Esophagus (tissue), 2 donors: ENCODE measurements at regions not wholly inside any gene's neighbourhood (a gene's known extent, or its start where the extent isn't known, plus 50 kb on each side); places are given as distances from the start of the nearest gene placed in this dataset.
"Not testable (repeated sequence)": the region's sequence is repeated elsewhere in the genome, so short reads cannot be mapped to it uniquely, and the experiment has no call there.

ENCODE experiments used
- H3K27ac ChIP-seq, 2 donors: one replicate each; pipeline ENCODE4 v1.5.1; 2013; ENCODE audit warnings: low read depth in 2 of 2, mild to moderate bottlenecking in 2 of 2, inconsistent platforms in 1 of 2, low read length in 1 of 2, moderate library complexity in 1 of 2
- H3K27me3 ChIP-seq, 2 donors: one replicate each; pipeline ENCODE4 v1.6.1; 2013; ENCODE audit warnings: low read length in 2 of 2, control low read depth in 1 of 2, mild to moderate bottlenecking in 1 of 2; ENCODE audit not compliant: insufficient read depth in 2 of 2, control insufficient read depth in 1 of 2
- H3K36me3 ChIP-seq, 2 donors: one replicate each; pipeline ENCODE4 v1.6.1; 2013; ENCODE audit warnings: low read length in 1 of 2; ENCODE audit not compliant: control insufficient read depth in 2 of 2, insufficient read depth in 2 of 2
- H3K4me1 ChIP-seq, 2 donors: one replicate each; pipeline ENCODE4 v1.6.1; 2013; ENCODE audit warnings: low read length in 1 of 2; ENCODE audit not compliant: control insufficient read depth in 2 of 2, insufficient read depth in 2 of 2
- H3K4me3 ChIP-seq, 2 donors: one replicate each; pipeline ENCODE4 v1.5.1; 2013; ENCODE audit warnings: low read length in 2 of 2, mild to moderate bottlenecking in 2 of 2, low read depth in 1 of 2, moderate library complexity in 1 of 2
- H3K9me3 ChIP-seq, 2 donors: one replicate each; pipeline ENCODE4 v1.6.1; 2013; ENCODE audit warnings: mild to moderate bottlenecking in 2 of 2, low read depth in 1 of 2, low read length in 1 of 2, moderate library complexity in 1 of 2; ENCODE audit not compliant: control insufficient read depth in 2 of 2, insufficient read depth in 1 of 2
- WGBS, 2 donors: extraction: QIAGEN DNeasy Blood & Tissue Kit; methylation state at CpG; one replicate each; pipeline ENCODE4 v1.1.7; 2013; 5-methylcytosine and 5-hydroxymethylcytosine counted together
- donor health status: healthy with polysubstance abuse.
- donor health status: Bipolar disorder and iron deficiency.

- 70 to 79% methylated on average over 3 of the region's 3 CpGs for WGBS, 2 donors
- H3K27me3 ChIP-seq, result no peaks in the 10 kb centered on the region
- H3K27ac ChIP-seq, result no peak overlapping the region
- H3K4me3 ChIP-seq, result no peak overlapping the region
- H3K4me1 ChIP-seq, result no peaks in the 10 kb centered on the region
- no peaks in the 10 kb centered on the region for H3K9me3 ChIP-seq
- no peaks in the 10 kb centered on the region for H3K36me3 ChIP-seq
Measured at GRCh38 chr11:81970886-81971285, 762.8 kb downstream of the FAM181B start.

- Histone ChIP-seq H3K4me1 (no peaks in the 10 kb centered on the region), H3K4me3 (no peak overlapping the region), H3K36me3 (no peaks in the 10 kb centered on the region), H3K27ac (no peak overlapping the region), H3K27me3 (no peaks in the 10 kb centered on the region), H3K9me3 (no peaks in the 10 kb centered on the region)
- 53 to 59% methylated on average over 1 of the region's 1 CpG for WGBS, 2 donors
Measured at GRCh38 chr11:81967242-81967641, 766.4 kb downstream of the FAM181B start.

- 76 to 82% methylated on average over 3 of the region's 3 CpGs for WGBS, 2 donors
- no peaks in the 10 kb centered on the region for H3K36me3 ChIP-seq
- H3K4me3 ChIP-seq, result no peak overlapping the region
- H3K27me3 ChIP-seq, result no peaks in the 10 kb centered on the region
- H3K27ac ChIP-seq, result no peak overlapping the region
- no peaks in the 10 kb centered on the region for H3K9me3 ChIP-seq
- H3K4me1 ChIP-seq, result no peaks in the 10 kb centered on the region
Measured at GRCh38 chr11:81966340-81966739, 767.3 kb downstream of the FAM181B start.

- H3K9me3 ChIP-seq, result no peaks in the 10 kb centered on the region
- WGBS, 2 donors, result 15 to 28% methylated on average over 3 of the region's 3 CpGs
Measured at GRCh38 chr11:81963018-81963417, 770.6 kb downstream of the FAM181B start.

GRCh38 chr11:81960443-81960842, 773.2 kb downstream of the FAM181B start:
- H3K9me3 ChIP-seq, result no peaks in the 10 kb centered on the region
- H3K27me3 ChIP-seq, result no peaks in the 10 kb centered on the region
- 81% methylated on average over 3 of the region's 3 CpGs for WGBS, 2 donors

More at GRCh38 chr11:81963018-81963417, 770.6 kb downstream of the FAM181B start:
- Histone ChIP-seq H3K4me1 (no peaks in the 10 kb centered on the region), H3K27me3 (no peaks in the 10 kb centered on the region), H3K36me3 (no peaks in the 10 kb centered on the region), H3K27ac (no peak overlapping the region), H3K4me3 (no peak overlapping the region)

GRCh38 chr11:81959341-81959740, 774.3 kb downstream of the FAM181B start:
- H3K36me3 ChIP-seq, result no peaks in the 10 kb centered on the region
- 53 to 60% methylated on average over 2 of the region's 2 CpGs for WGBS, 2 donors
- no peaks in the 10 kb centered on the region for H3K4me1 ChIP-seq
- no peak overlapping the region for H3K27ac ChIP-seq
- no peak overlapping the region for H3K4me3 ChIP-seq
- H3K27me3 ChIP-seq, result no peaks in the 10 kb centered on the region
- no peaks in the 10 kb centered on the region for H3K9me3 ChIP-seq

More at GRCh38 chr11:81960443-81960842, 773.2 kb downstream of the FAM181B start:
- Histone ChIP-seq H3K27ac (no peak overlapping the region), H3K4me1 (no peaks in the 10 kb centered on the region), H3K36me3 (no peaks in the 10 kb centered on the region), H3K4me3 (no peak overlapping the region)

GRCh38 chr11:81954301-81954700, 779.4 kb downstream of the FAM181B start:
- not testable (repeated sequence) for H3K9me3 ChIP-seq, H3K27me3 ChIP-seq, H3K4me3 ChIP-seq, H3K4me1 ChIP-seq, H3K27ac ChIP-seq, H3K36me3 ChIP-seq
- 95% methylated on average over 6 of the region's 6 CpGs for WGBS, 2 donors

- 71 to 77% methylated on average over 3 of the region's 3 CpGs for WGBS, 2 donors
Measured at GRCh38 chr11:81946831-81947230, 786.8 kb downstream of the FAM181B start.

GRCh38 chr11:81942646-81943045, 791.0 kb downstream of the FAM181B start:
- H3K36me3 ChIP-seq, result no peaks in the 10 kb centered on the region
- 64 to 66% methylated on average over 2 of the region's 2 CpGs for WGBS, 2 donors
- no peaks in the 10 kb centered on the region for H3K4me1 ChIP-seq
- no peak overlapping the region for H3K27ac ChIP-seq
- H3K4me3 ChIP-seq, result no peak overlapping the region
- H3K27me3 ChIP-seq, result no peaks in the 10 kb centered on the region
- H3K9me3 ChIP-seq, result no peaks in the 10 kb centered on the region

More at GRCh38 chr11:81946831-81947230, 786.8 kb downstream of the FAM181B start:
- Histone ChIP-seq H3K36me3 (no peaks in the 10 kb centered on the region), H3K4me3 (no peak overlapping the region), H3K27me3 (no peaks in the 10 kb centered on the region), H3K27ac (no peak overlapping the region), H3K9me3 (no peaks in the 10 kb centered on the region), H3K4me1 (no peaks in the 10 kb centered on the region)

GRCh38 chr11:81941998-81942397, 791.7 kb downstream of the FAM181B start:
- no peaks in the 10 kb centered on the region for H3K27me3 ChIP-seq
- 73 to 79% methylated on average over 2 of the region's 2 CpGs for WGBS, 2 donors
- no peak overlapping the region for H3K27ac ChIP-seq
- no peaks in the 10 kb centered on the region for H3K9me3 ChIP-seq
- no peaks in the 10 kb centered on the region for H3K4me1 ChIP-seq
- H3K36me3 ChIP-seq, result no peaks in the 10 kb centered on the region
- H3K4me3 ChIP-seq, result no peak overlapping the region
